WERI-Rb-1 (cell line): ENCODE measurements at regions not wholly inside any gene's neighbourhood (a gene's known extent, or its start where the extent isn't known, plus 50 kb on each side); places are given as distances from the start of the nearest gene placed in this dataset.

Experiments used
- DNase-seq: peaks from one replicate; pipeline ENCODE4 v3.0.0-alpha.2; 2020
- H3K27ac ChIP-seq: fragments of 250-450 bp; sonication (Bioruptor Pico); 2 replicates; pipeline ENCODE4 v1.5.1; 2020; ENCODE audit warnings: mild to moderate bottlenecking, moderate library complexity
- H3K27me3 ChIP-seq: fragments of 250-450 bp; sonication (Bioruptor Pico); 2 replicates; pipeline ENCODE4 v1.5.1; 2021; ENCODE audit warnings: mild to moderate bottlenecking, low read depth, moderate library complexity; ENCODE audit not compliant: insufficient read depth, severe bottlenecking
- H3K36me3 ChIP-seq: fragments of 250-450 bp; sonication (Bioruptor Pico); 2 replicates; pipeline ENCODE4 v1.5.1; 2020; ENCODE audit warnings: mild to moderate bottlenecking, moderate library complexity
- H3K4me3 ChIP-seq: 2 replicates; pipeline ENCODE4 v1.5.1; 2011; ENCODE audit warnings: low read depth, mild to moderate bottlenecking, control low read depth, low read length
- H3K9me3 ChIP-seq: fragments of 250-450 bp; sonication (Bioruptor Pico); 2 replicates; pipeline ENCODE4 v1.5.1; 2021; ENCODE audit warnings: mild to moderate bottlenecking, moderate library complexity; ENCODE audit not compliant: severe bottlenecking
- CTCF ChIP-seq: IDR thresholded peaks from 2 replicates; pipeline ENCODE4 v1.5.1; 2011; ENCODE audit warnings: low read depth, mild to moderate bottlenecking, control low read depth, inconsistent platforms, low read length

DNA sequence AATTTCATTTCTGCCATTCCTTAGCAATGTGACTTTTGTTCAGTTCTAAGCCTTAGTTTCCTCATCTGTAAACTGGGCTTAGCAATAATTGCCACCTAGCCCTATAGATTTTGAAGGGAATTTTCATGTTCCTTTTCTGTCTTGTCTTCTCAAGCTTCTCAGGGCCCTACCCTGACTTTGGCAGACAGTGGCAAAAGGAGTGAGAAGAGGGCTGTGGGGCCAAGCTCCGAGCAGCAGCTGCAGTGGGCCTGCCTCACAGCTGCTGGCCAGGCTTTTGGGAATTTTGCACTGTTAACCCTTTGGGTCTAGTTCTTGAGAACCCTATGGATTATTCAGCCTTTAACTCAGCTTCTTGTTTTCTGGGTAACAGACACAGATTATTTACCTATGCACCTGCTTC, 67.6 kb upstream of the IGSF1 start:
- no peak for TF ChIP-seq CTCF
- Histone ChIP-seq H3K27ac (no peak overlapping the region), H3K9me3 (no peaks in the 10 kb centered on the region)

DNA sequence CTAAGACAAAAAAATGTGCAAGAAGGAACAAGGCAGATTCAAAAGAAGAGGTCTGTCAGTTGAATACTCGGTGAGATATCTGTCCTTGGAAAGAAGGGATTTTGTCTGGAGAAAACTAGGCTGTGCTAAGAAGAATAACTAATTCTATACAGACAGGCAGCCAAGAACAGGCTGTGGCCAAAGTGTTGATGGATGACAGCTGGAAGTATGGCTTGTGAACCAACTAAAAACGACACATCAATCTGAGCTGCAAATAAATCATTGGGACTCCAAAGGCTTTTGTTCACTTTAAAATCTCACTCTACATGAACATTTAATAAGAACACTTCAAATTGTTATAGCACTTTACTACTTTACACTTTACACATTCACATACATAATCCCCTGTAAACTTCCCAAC, 70.5 kb upstream of the IGSF1 start:
- TF ChIP-seq CTCF = no peak
- Histone ChIP-seq H3K27me3 (peaks cover 9% of the 10 kb centered on the region), H3K9me3 (no peaks in the 10 kb centered on the region), H3K4me3 (no peak overlapping the region), H3K27ac (no peak overlapping the region), H3K36me3 (no peaks in the 10 kb centered on the region)
- DNase-seq = no peak

More for the DNA sequence above, 67.6 kb upstream of the IGSF1 start:
- peaks cover 5% of the 10 kb centered on the region for H3K27me3 ChIP-seq
- no peak for DNase-seq
- H3K4me3 ChIP-seq = no peak overlapping the region
- no peaks in the 10 kb centered on the region for H3K36me3 ChIP-seq

- no peaks in the 10 kb centered on the region for H3K9me3 ChIP-seq
- H3K27ac ChIP-seq = no peak overlapping the region
- DNase-seq = no peak
- no peak overlapping the region for H3K4me3 ChIP-seq
- peaks cover 4% of the 10 kb centered on the region for H3K27me3 ChIP-seq
- H3K36me3 ChIP-seq = no peaks in the 10 kb centered on the region
- no peak for TF ChIP-seq CTCF
Observed at GRCh38 chrX:131365766-131366165, 76.7 kb upstream of the IGSF1 start.

DNA sequence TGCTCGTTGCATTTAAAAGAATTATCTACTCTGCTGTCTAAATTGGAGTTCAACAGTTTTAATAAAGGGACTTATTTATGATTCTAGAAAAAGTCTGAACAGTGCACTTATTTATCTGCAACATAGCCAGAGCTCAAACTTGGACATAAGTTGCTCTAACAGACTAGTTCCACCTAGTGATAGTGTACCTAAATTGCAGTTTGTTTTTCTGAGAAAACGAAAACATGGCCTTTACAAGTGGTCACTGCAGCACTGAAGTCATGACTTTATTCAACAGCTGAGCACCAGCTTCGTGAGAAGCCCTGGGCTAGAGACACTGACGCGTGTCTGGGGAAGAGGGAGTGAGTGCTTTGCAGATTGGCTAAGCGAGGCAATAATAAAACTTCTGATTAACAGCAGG, 77.3 kb upstream of the IGSF1 start:
- peak; percentile 39; the same call in 1 of the 2 replicates for TF ChIP-seq CTCF
- Histone ChIP-seq H3K27ac (no peak overlapping the region), H3K9me3 (no peaks in the 10 kb centered on the region), H3K36me3 (no peaks in the 10 kb centered on the region), H3K4me3 (no peak overlapping the region), H3K27me3 (peaks cover 4% of the 10 kb centered on the region)
- no peak for DNase-seq

GRCh38 chrX:131388293-131388692, 99.2 kb upstream of the IGSF1 start:
- Histone ChIP-seq H3K9me3 (peaks cover 3% of the 10 kb centered on the region), H3K27ac (no peak overlapping the region), H3K36me3 (no peaks in the 10 kb centered on the region), H3K4me3 (no peak overlapping the region), H3K27me3 (no peaks in the 10 kb centered on the region)
- no peak for DNase-seq
- TF ChIP-seq CTCF = no peak

GRCh38 chrX:131392666-131393065, 103.6 kb upstream of the IGSF1 start:
- no peak for DNase-seq
- H3K36me3 ChIP-seq = no peaks in the 10 kb centered on the region
- no peak overlapping the region for H3K4me3 ChIP-seq
- no peak overlapping the region for H3K27ac ChIP-seq
- H3K9me3 ChIP-seq = peaks cover 3% of the 10 kb centered on the region
- H3K27me3 ChIP-seq = peaks cover 9% of the 10 kb centered on the region
- no peak for TF ChIP-seq CTCF
